Neuronal stem cell (in vitro differentiated cells): ENCODE measurements at regions not wholly inside any gene's neighbourhood (a gene's known extent, or its start where the extent isn't known, plus 50 kb on each side); places are given as distances from the start of the nearest gene placed in this dataset.

ENCODE experiments used
- DNase-seq: peaks from one replicate; pipeline ENCODE4 v3.0.0-alpha.2; 2013; ENCODE audit warnings: low spot score
- H2AFZ ChIP-seq: one replicate; pipeline ENCODE4 v1.6.1; 2013; ENCODE audit warnings: mild to moderate bottlenecking, low read length, inconsistent platforms
- H2AK5ac ChIP-seq: 2 replicates; pipeline ENCODE4 v1.6.1; 2013; ENCODE audit warnings: low read depth, mild to moderate bottlenecking, inconsistent platforms, low read length, moderate library complexity, mixed read lengths
- H2BK120ac ChIP-seq: 2 replicates; pipeline ENCODE4 v1.6.1; 2013; ENCODE audit warnings: low read depth, mild to moderate bottlenecking, inconsistent platforms, low read length, moderate library complexity, mixed read lengths
- H2BK12ac ChIP-seq: one replicate; pipeline ENCODE4 v1.6.1; 2013; ENCODE audit warnings: low read length, inconsistent platforms
- H2BK15ac ChIP-seq: 2 replicates; pipeline ENCODE4 v1.6.1; 2013; ENCODE audit warnings: mild to moderate bottlenecking, low read length, inconsistent platforms, mixed read lengths
- H2BK5ac ChIP-seq: one replicate; pipeline ENCODE4 v1.6.1; 2013; ENCODE audit warnings: inconsistent platforms, mild to moderate bottlenecking, low read length, moderate library complexity
- H3K14ac ChIP-seq: one replicate; pipeline ENCODE4 v1.6.1; 2013; ENCODE audit warnings: low read length, inconsistent platforms
- H3K18ac ChIP-seq: 2 replicates; pipeline ENCODE4 v1.6.1; 2013; ENCODE audit warnings: low read length, inconsistent platforms
- H3K23ac ChIP-seq: 2 replicates; pipeline ENCODE4 v1.6.1; 2013; ENCODE audit warnings: low read depth, mild to moderate bottlenecking, mixed read lengths, low read length, inconsistent platforms; ENCODE audit not compliant: poor library complexity
- H3K27ac ChIP-seq: replicated peaks from 3 replicates; pipeline ENCODE4 v1.5.1; 2013; ENCODE audit warnings: low read length, inconsistent platforms
- H3K27me3 ChIP-seq, 3 experiments: 2 replicates each; pipeline ENCODE4 v1.6.1; 2013; ENCODE audit warnings: low read length in 3 of 3, mild to moderate bottlenecking in 2 of 3, inconsistent platforms in 1 of 3, low read depth in 1 of 3, mixed read lengths in 1 of 3, moderate library complexity in 1 of 3; ENCODE audit not compliant: control insufficient read depth in 3 of 3, insufficient read depth in 3 of 3
- H3K36me3 ChIP-seq, 2 donors: replicated peaks in 1 of 2; 2 replicates each; pipeline ENCODE4 v1.6.1; 2013; ENCODE audit warnings: low read length in 2 of 2; ENCODE audit not compliant: control insufficient read depth in 2 of 2, insufficient read depth in 2 of 2
- H3K4ac ChIP-seq: 2 replicates; pipeline ENCODE4 v1.6.1; 2013; ENCODE audit warnings: inconsistent platforms, mild to moderate bottlenecking, low read length, moderate library complexity
- H3K4me1 ChIP-seq, 2 donors: 1 replicate in 1 of 2; 2 replicates in 1 of 2; pipeline ENCODE4 v1.6.1; 2013; ENCODE audit warnings: low read length in 2 of 2, low read depth in 1 of 2; ENCODE audit not compliant: control insufficient read depth in 2 of 2, insufficient read depth in 1 of 2
- H3K4me2 ChIP-seq: one replicate; pipeline ENCODE4 v1.6.1; 2013; ENCODE audit warnings: mild to moderate bottlenecking, low read length, inconsistent platforms; ENCODE audit not compliant: insufficient read depth, poor library complexity, severe bottlenecking
- H3K4me3 ChIP-seq, 2 donors: 2 replicates each; pipeline ENCODE4 v1.5.1; 2013; ENCODE audit warnings: low read length in 2 of 2, mild to moderate bottlenecking in 2 of 2, inconsistent platforms in 1 of 2, moderate library complexity in 1 of 2
- H3K79me1 ChIP-seq: one replicate; pipeline ENCODE4 v1.6.1; 2013; ENCODE audit warnings: low read depth, mild to moderate bottlenecking, inconsistent platforms, low read length, moderate library complexity
- H3K9ac ChIP-seq: one replicate; pipeline ENCODE4 v1.6.1; 2013; ENCODE audit warnings: mild to moderate bottlenecking, low read depth, low read length, inconsistent platforms; ENCODE audit not compliant: poor library complexity
- H3K9me3 ChIP-seq, 2 donors: replicated peaks in 1 of 2; 2 replicates each; pipeline versions ENCODE3 to v1.6.1; 2013; ENCODE audit warnings: low read length in 2 of 2, mild to moderate bottlenecking in 2 of 2, inconsistent platforms in 1 of 2, low read depth in 1 of 2, mixed read lengths in 1 of 2, moderate library complexity in 1 of 2; ENCODE audit not compliant: control insufficient read depth in 2 of 2, insufficient read depth in 1 of 2
- H4K8ac ChIP-seq: one replicate; pipeline ENCODE4 v1.6.1; 2013; ENCODE audit warnings: low read depth, mild to moderate bottlenecking, inconsistent platforms, low read length, moderate library complexity
- H4K91ac ChIP-seq: one replicate; pipeline ENCODE4 v1.6.1; 2013; ENCODE audit warnings: low read length, low read depth, mild to moderate bottlenecking, inconsistent platforms; ENCODE audit not compliant: poor library complexity
- WGBS, 2 donors: extraction: QIAGEN DNeasy Blood & Tissue Kit; methylation state at CpG; one replicate each; pipeline ENCODE4 v1.1.7; 2013; ENCODE audit warnings: missing lambda C conversion rate in 2 of 2, mixed read lengths in 1 of 2; ENCODE audit not compliant: insufficient read length in 2 of 2, insufficient replicate concordance in 1 of 2; ENCODE audit errors: extremely low coverage in 2 of 2; 5-methylcytosine and 5-hydroxymethylcytosine counted together

DNA sequence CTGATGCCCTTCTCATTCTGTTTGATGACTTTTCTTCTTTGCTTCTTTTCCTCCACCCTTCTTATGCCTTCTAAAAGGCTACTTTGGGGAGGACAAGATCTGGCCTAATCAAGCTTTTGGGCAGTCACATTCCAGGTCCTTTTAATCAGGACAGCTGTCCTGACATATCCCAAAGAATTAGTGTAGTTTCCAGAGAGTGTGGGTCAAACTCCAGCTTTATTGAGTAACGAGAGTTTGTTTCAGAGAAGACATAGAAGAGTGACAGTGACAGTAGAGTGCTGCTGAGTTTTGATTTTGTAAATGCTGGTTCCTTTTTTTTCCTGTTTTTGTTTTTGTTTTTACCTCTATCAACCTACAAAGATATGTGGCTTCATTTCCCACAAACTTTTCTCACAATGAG lies 158.4 kb upstream of the SESN3 start:
- Histone ChIP-seq H2AK5ac (no peak overlapping the region), H4K91ac (no peak overlapping the region), H3K27me3 (peaks cover 0 to 14% (median 0%) of the 10 kb centered on the region in 3 experiments), H3K4ac (no peak overlapping the region), H3K27ac (no peak overlapping the region), H2BK15ac (no peak overlapping the region), H3K4me3 (no peak overlapping the region), H3K23ac (no peak overlapping the region), H3K9ac (no peak overlapping the region), H4K8ac (no peak overlapping the region), H2AFZ (no peak overlapping the region), H3K4me1 (no peaks in the 10 kb centered on the region), H3K4me2 (no peak overlapping the region), H2BK120ac (no peak overlapping the region), H3K9me3 (no peaks in the 10 kb centered on the region), H3K14ac (no peak overlapping the region), H3K79me1 (no peaks in the 10 kb centered on the region), H3K36me3 (no peaks in the 10 kb centered on the region), H2BK12ac (no peak overlapping the region), H2BK5ac (no peak overlapping the region), H3K18ac (no peak overlapping the region)
- WGBS, 2 donors: no CpG with 5 or more reads among the region's 1 CpG
- no peak for DNase-seq

DNA sequence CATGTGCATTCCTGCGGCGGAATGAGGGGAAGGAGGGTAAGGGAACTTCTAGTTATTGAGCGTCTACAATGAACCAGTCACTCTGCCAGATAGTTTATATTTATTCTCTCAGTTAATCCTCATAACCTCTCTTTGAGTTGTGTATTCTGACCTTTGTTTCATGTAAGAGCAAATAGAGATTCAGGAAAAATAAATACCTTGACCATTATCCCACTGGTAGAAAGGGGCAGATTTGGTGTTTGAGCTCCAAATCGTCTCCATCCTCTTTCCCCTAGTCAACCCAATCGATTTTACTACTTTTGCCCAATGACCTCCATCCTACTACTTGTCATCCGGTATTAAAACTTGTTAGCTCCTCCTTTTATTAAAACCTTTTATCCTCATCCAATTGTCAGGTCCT lies 157.1 kb upstream of the SESN3 start:
- no peaks in the 10 kb centered on the region for H3K36me3 ChIP-seq
- H4K8ac ChIP-seq: no peak overlapping the region
- H3K9me3 ChIP-seq: no peaks in the 10 kb centered on the region
- no peak overlapping the region for H2BK15ac ChIP-seq
- no peak overlapping the region for H3K27ac ChIP-seq
- H2BK12ac ChIP-seq: no peak overlapping the region
- H2BK120ac ChIP-seq: no peak overlapping the region
- no peak overlapping the region for H3K4ac ChIP-seq
- H2BK5ac ChIP-seq: no peak overlapping the region
- H3K4me2 ChIP-seq: no peak overlapping the region
- WGBS, 2 donors: no CpG with 5 or more reads among the region's 6 CpGs
- H3K4me1 ChIP-seq: no peaks in the 10 kb centered on the region
- H2AFZ ChIP-seq: no peak overlapping the region
- H3K23ac ChIP-seq: no peak overlapping the region
- no peak overlapping the region for H4K91ac ChIP-seq
- no peak overlapping the region for H3K14ac ChIP-seq
- peaks cover 0 to 18% (median 0%) of the 10 kb centered on the region in 3 experiments for H3K27me3 ChIP-seq
- no peak overlapping the region for H3K4me3 ChIP-seq
- H2AK5ac ChIP-seq: no peak overlapping the region
- DNase-seq: no peak
- no peaks in the 10 kb centered on the region for H3K79me1 ChIP-seq
- no peak overlapping the region for H3K18ac ChIP-seq
- H3K9ac ChIP-seq: no peak overlapping the region

DNA sequence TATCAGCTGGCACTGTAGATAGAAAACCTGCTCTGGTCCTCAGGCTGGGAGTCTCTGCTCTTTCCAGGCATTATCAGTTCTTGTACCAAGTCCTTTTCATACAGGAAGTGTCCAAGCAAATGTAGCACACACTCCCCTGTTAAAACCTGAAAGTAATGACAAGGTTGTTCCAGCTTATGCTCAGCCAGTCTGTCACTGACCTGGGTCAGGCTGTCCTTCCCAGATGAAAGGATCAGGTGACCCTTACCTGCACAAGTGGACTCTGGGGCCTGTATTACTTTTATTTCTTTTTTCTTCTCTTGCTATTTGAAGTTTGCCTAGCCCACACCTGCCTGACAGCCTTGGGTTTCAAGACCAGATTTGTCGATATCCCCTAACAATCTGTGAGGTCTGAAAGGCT lies 156.3 kb upstream of the SESN3 start:
- H3K23ac ChIP-seq: no peak overlapping the region
- H2BK5ac ChIP-seq: no peak overlapping the region
- H3K27ac ChIP-seq: no peak overlapping the region
- no peaks in the 10 kb centered on the region for H3K9me3 ChIP-seq
- no peak overlapping the region for H2BK12ac ChIP-seq
- no peak overlapping the region for H3K4ac ChIP-seq
- no CpG with 5 or more reads among the region's 1 CpG for WGBS, 2 donors
- DNase-seq: no peak
- H3K27me3 ChIP-seq: peaks cover 0 to 21% (median 0%) of the 10 kb centered on the region in 3 experiments
- H3K4me3 ChIP-seq: no peak overlapping the region
- no peak overlapping the region for H3K14ac ChIP-seq
- H2AFZ ChIP-seq: no peak overlapping the region
- H2AK5ac ChIP-seq: no peak overlapping the region
- no peak overlapping the region for H2BK120ac ChIP-seq
- no peaks in the 10 kb centered on the region for H3K4me1 ChIP-seq
- no peak overlapping the region for H3K9ac ChIP-seq
- no peak overlapping the region for H4K8ac ChIP-seq
- H3K4me2 ChIP-seq: no peak overlapping the region
- no peaks in the 10 kb centered on the region for H3K79me1 ChIP-seq
- H2BK15ac ChIP-seq: no peak overlapping the region
- H3K18ac ChIP-seq: no peak overlapping the region
- H3K36me3 ChIP-seq: no peaks in the 10 kb centered on the region
- no peak overlapping the region for H4K91ac ChIP-seq

DNA sequence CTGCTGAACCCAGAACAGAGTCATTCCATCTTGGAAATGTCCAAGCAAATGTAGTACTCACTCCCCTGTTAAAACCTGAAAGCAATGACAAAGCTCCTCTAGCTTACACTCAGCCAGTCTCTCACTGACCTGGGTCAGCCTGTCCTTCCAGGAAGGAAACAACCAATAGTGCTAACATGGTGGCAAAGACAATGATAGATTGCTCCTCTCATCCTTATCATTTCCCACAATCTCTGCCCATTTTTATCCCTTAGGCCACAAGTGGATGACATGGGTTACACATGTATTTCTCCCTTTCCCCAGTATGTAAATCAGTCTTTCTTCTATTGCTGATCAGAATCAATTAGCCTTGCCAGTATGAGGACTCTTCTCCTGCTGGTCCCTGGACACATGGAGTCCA lies 154.6 kb upstream of the SESN3 start:
- Histone ChIP-seq H3K27ac (no peak overlapping the region), H3K23ac (no peak overlapping the region), H3K4ac (no peak overlapping the region), H3K79me1 (no peaks in the 10 kb centered on the region), H2AK5ac (no peak overlapping the region), H4K91ac (no peak overlapping the region), H3K14ac (no peak overlapping the region), H3K36me3 (no peaks in the 10 kb centered on the region), H2AFZ (no peak overlapping the region), H3K18ac (no peak overlapping the region), H2BK5ac (no peak overlapping the region), H2BK120ac (no peak overlapping the region), H3K9ac (no peak overlapping the region), H2BK15ac (no peak overlapping the region), H3K4me3 (no peak overlapping the region), H2BK12ac (no peak overlapping the region), H3K4me2 (no peak overlapping the region), H3K4me1 (no peaks in the 10 kb centered on the region), H3K9me3 (no peaks in the 10 kb centered on the region), H3K27me3 (peaks cover 0 to 21% (median 0%) of the 10 kb centered on the region in 3 experiments), H4K8ac (no peak overlapping the region)
- DNase-seq: no peak
